OCI-LY7 (cell line): ENCODE measurements at regions not wholly inside any gene's neighbourhood (a gene's known extent, or its start where the extent isn't known, plus 50 kb on each side); places are given as distances from the start of the nearest gene placed in this dataset.

Source experiments
- BruUV-seq: library from RNA; stranded (reverse); fragments of 400-500 nt; replicated peaks from 2 replicates; lab custom pipeline; 2021; lab: Mats Ljungman, UMichigan
- CTCF ChIA-PET: fragments of 300-600 bp; sonication (Branson Sonifier 250); formaldehyde crosslinking; loops from one replicate; lab custom pipeline; 2022; ENCODE audit warnings: antibody characterized with exemption; ENCODE audit not compliant: unreplicated experiment; lab: Charles Lee
- POLR2A ChIA-PET: fragments of 300-600 bp; sonication (Branson Sonifier 250); formaldehyde crosslinking; loops from one replicate; lab custom pipeline; 2022; ENCODE audit warnings: antibody characterized with exemption; lab: Charles Lee
- DNase-seq: peaks from one replicate; pipeline ENCODE4 v3.0.0-alpha.2; 2015; ENCODE audit warnings: low spot score
- H2AFZ ChIP-seq: fragments of 200-600 bp; sonication (generic), shearing (Covaris generic); 2 replicates; pipeline ENCODE4 v1.6.1; 2014; ENCODE audit warnings: mild to moderate bottlenecking, antibody characterized with exemption, low read length, moderate library complexity
- H3K27ac ChIP-seq: fragments of 200-600 bp; sonication (generic); 2 replicates; pipeline ENCODE4 v1.5.1; 2014; ENCODE audit warnings: mixed run types, low read depth, mild to moderate bottlenecking, moderate library complexity, low read length, inconsistent platforms; ENCODE audit not compliant: poor library complexity, severe bottlenecking
- H3K36me3 ChIP-seq: fragments of 200-600 bp; sonication (generic); 2 replicates; pipeline ENCODE4 v1.6.1; 2014; ENCODE audit warnings: mild to moderate bottlenecking, antibody characterized with exemption, low read length, moderate library complexity, mixed read lengths; ENCODE audit not compliant: insufficient read depth
- H3K4me1 ChIP-seq: fragments of 200-600 bp; sonication (generic); 2 replicates; pipeline ENCODE4 v1.5.1; 2014; ENCODE audit warnings: mild to moderate bottlenecking, low read length; ENCODE audit not compliant: insufficient read depth, poor library complexity, severe bottlenecking
- H3K4me2 ChIP-seq: fragments of 200-600 bp; sonication (generic); 2 replicates; pipeline ENCODE4 v1.6.1; 2014; ENCODE audit warnings: mild to moderate bottlenecking, low read length
- H3K4me3 ChIP-seq: fragments of 200-600 bp; sonication (generic); 2 replicates; pipeline ENCODE4 v1.5.1; 2014; ENCODE audit warnings: mild to moderate bottlenecking, low read depth, low read length; ENCODE audit not compliant: poor library complexity, severe bottlenecking
- H3K79me2 ChIP-seq: fragments of 200-600 bp; sonication (generic); 2 replicates; pipeline ENCODE4 v1.6.1; 2016; ENCODE audit warnings: low read depth, mild to moderate bottlenecking, low read length, moderate library complexity, mixed read lengths; ENCODE audit not compliant: insufficient read depth
- H3K9me2 ChIP-seq: fragments of 200-600 bp; sonication (generic); 2 replicates; pipeline ENCODE4 v1.6.1; 2016; ENCODE audit warnings: mild to moderate bottlenecking, low read length, mixed read lengths; ENCODE audit not compliant: insufficient read depth
- H3K9me3 ChIP-seq: fragments of 200-600 bp; sonication (generic); 2 replicates; pipeline ENCODE4 v1.6.1; 2014; ENCODE audit warnings: mild to moderate bottlenecking, mixed run types, low read length, mixed read lengths
- H4K20me1 ChIP-seq: fragments of 200-600 bp; sonication (generic); 2 replicates; pipeline ENCODE4 v1.6.1; 2014; ENCODE audit warnings: mild to moderate bottlenecking, antibody characterized with exemption, low read length, moderate library complexity, mixed read lengths; ENCODE audit not compliant: insufficient read depth
- CTCF ChIP-seq: fragments of 200-600 bp; sonication (generic); conservative IDR thresholded peaks from 2 replicates; pipeline ENCODE4 v1.5.1; 2014; ENCODE audit warnings: mild to moderate bottlenecking, antibody characterized with exemption, low read length, moderate library complexity, mixed read lengths
- EZH2phosphoT487 ChIP-seq: fragments of 200-600 bp; sonication (generic); IDR thresholded peaks from 2 replicates; pipeline ENCODE4 v1.6.1; 2018; ENCODE audit warnings: low read depth, borderline replicate concordance, mild to moderate bottlenecking, mixed run types, antibody characterized with exemption, low read length, moderate library complexity, mixed read lengths
- intact Hi-C: fragments of 100-400 bp; cut with micrococcal nuclease; formaldehyde crosslinking; loops from one replicate; pipeline ENCODE4 v1.10.0; 2022; ENCODE audit not compliant: unreplicated experiment

- TF ChIP-seq CTCF (no peak), EZH2phosphoT487 (no peak)
- BruUV-seq: no TSS peak
- no peaks in the 10 kb centered on the region for H3K36me3 ChIP-seq
- intact Hi-C loops: no loop called here
- no peak overlapping the region for H3K4me2 ChIP-seq
- no peak overlapping the region for H2AFZ ChIP-seq
- no peaks in the 10 kb centered on the region for H4K20me1 ChIP-seq
- H3K4me3 ChIP-seq: no peak overlapping the region
- ChIA-PET CTCF (no interaction called here), POLR2A (no interaction called here)
- no peaks in the 10 kb centered on the region for H3K79me2 ChIP-seq
- no peaks in the 10 kb centered on the region for H3K9me2 ChIP-seq
- no peaks in the 10 kb centered on the region for H3K4me1 ChIP-seq
- H3K9me3 ChIP-seq: no peaks in the 10 kb centered on the region
- no peak overlapping the region for H3K27ac ChIP-seq
- no peak for DNase-seq
Measured at GRCh38 chr4:79540143-79540542, 132.1 kb upstream of the GK2 start.

- BruUV-seq: no TSS peak
- H3K4me2 ChIP-seq: no peak overlapping the region
- no peak overlapping the region for H3K27ac ChIP-seq
- TF ChIP-seq EZH2phosphoT487: no peak
- no peaks in the 10 kb centered on the region for H4K20me1 ChIP-seq
- H3K79me2 ChIP-seq: no peaks in the 10 kb centered on the region
- no peaks in the 10 kb centered on the region for H3K4me1 ChIP-seq
- H3K36me3 ChIP-seq: no peaks in the 10 kb centered on the region
- H3K9me2 ChIP-seq: no peaks in the 10 kb centered on the region
- ChIA-PET POLR2A (interaction anchor here (0.6 kb wide), 1 partner anchor 48 kb away, joined by 3 read pairs; no protein-coding TSS in a partner anchor), CTCF (no interaction called here)
- H3K9me3 ChIP-seq: no peaks in the 10 kb centered on the region
- no peak for DNase-seq
- no peak overlapping the region for H2AFZ ChIP-seq
- intact Hi-C loops: no loop called here
- H3K4me3 ChIP-seq: no peak overlapping the region
Measured at GRCh38 chr4:79535516-79535915, 127.5 kb upstream of the GK2 start.

GRCh38 chr4:79528241-79528706, 120.2 kb upstream of the GK2 start:
- ChIA-PET POLR2A (no interaction called here), CTCF (no interaction called here)
- H3K4me3 ChIP-seq: no peak overlapping the region
- TF ChIP-seq CTCF (no peak), EZH2phosphoT487 (no peak)
- no peaks in the 10 kb centered on the region for H3K79me2 ChIP-seq
- H3K4me1 ChIP-seq: no peaks in the 10 kb centered on the region
- no peak overlapping the region for H2AFZ ChIP-seq
- intact Hi-C loops: no loop called here
- no peaks in the 10 kb centered on the region for H3K36me3 ChIP-seq
- no peaks in the 10 kb centered on the region for H3K9me2 ChIP-seq
- no TSS peak for BruUV-seq
- no peaks in the 10 kb centered on the region for H4K20me1 ChIP-seq
- H3K27ac ChIP-seq: no peak overlapping the region
- DNase-seq: no peak
- H3K4me2 ChIP-seq: no peak overlapping the region
- H3K9me3 ChIP-seq: no peaks in the 10 kb centered on the region
